Erythroblast (primary cell): ENCODE measurements at regions not wholly inside any gene's neighbourhood (a gene's known extent, or its start where the extent isn't known, plus 50 kb on each side); places are given as distances from the start of the nearest gene placed in this dataset.

Experiments used
- GATA1 ChIP-seq: IDR thresholded peaks from 2 replicates; pipeline ENCODE4 v1.6.1; 2011; ENCODE audit warnings: low read depth, mild to moderate bottlenecking, control low read depth, low read length, moderate library complexity
- POLR2A ChIP-seq: IDR thresholded peaks from 2 replicates; pipeline ENCODE4 v1.6.1; 2011; ENCODE audit warnings: mild to moderate bottlenecking, low read length

DNA sequence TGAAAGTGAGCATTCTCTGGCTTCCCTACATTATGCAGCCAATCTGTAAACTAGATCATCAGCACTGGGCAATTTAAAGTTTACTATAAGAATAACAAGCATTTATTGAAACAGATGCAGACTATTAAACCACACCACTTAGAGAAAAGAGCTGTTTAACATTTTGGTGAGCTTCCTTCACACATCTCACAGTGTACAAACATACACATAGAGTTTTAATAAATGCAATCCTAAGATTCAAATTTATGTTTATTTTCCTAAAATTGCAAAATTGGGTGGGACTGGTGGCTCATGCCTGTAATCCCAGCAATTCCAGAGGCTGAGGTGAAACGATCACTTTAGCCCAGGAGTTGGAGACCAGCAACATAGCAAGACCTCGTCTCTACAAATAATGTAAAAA lies 199.3 kb downstream of the SH3BP4 start:
- no peak for TF ChIP-seq POLR2A
- TF ChIP-seq GATA1, result no peak
